ENCODE measurements at regions not wholly inside any gene's neighbourhood (a gene's known extent, or its start where the extent isn't known, plus 50 kb on each side); places are given as distances from the start of the nearest gene placed in this dataset.

DNA sequence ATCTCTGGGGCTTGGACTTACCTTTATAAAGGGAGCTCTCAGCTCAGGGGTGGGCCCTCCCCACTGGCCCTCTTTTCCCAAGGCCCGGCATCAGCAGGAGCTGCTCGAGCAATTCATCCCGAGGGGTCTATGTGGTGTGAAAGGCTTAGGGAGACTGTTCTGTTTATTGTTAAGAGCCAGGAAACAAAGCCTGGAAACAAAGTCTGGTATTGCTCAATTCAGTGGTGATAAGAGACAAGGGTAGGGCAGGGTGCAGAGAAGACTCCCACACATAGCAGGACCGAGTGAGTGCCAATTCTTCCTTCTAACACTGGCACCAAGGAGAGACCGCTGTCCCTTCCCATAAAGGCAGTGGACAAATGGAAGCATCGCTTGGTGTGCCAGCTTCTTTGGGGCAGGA, 750.7 kb downstream of the KCNJ18 start:
- ChIA-PET POLR2A (no interaction called here), CTCF (no interaction called here)
- ATAC-seq (no peak), DNase-seq (no peak)
- TF ChIP-seq CTCF (IDR thresholded peaks at IDR 0.05) = no peak
- no peaks in the 10 kb centered on the region for H3K27me3 Mint-ChIP-seq
- H3K4me3 Mint-ChIP-seq = no peak overlapping the region
- no peak overlapping the region for H3K27ac Mint-ChIP-seq
- intact Hi-C loops (cut with micrococcal nuclease) = no loop called here
- no peaks in the 10 kb centered on the region for H3K36me3 Mint-ChIP-seq (ENCODE audit: low read depth)
- H3K9me3 Mint-ChIP-seq = peaks cover 3% of the 10 kb centered on the region
- no peaks in the 10 kb centered on the region for H3K4me1 Mint-ChIP-seq (ENCODE audit: low read depth)

- no peaks in the 10 kb centered on the region for H3K36me3 Mint-ChIP-seq (ENCODE audit: low read depth)
- H3K27me3 Mint-ChIP-seq = no peaks in the 10 kb centered on the region
- no peaks in the 10 kb centered on the region for H3K4me1 Mint-ChIP-seq (ENCODE audit: low read depth)
- TF ChIP-seq CTCF (IDR thresholded peaks at IDR 0.05) = no peak
- POLR2A ChIA-PET = no interaction called here
- DNase-seq = no peak
- H3K9me3 Mint-ChIP-seq = peaks cover 11% of the 10 kb centered on the region
- no peak overlapping the region for H3K4me3 Mint-ChIP-seq
- intact Hi-C loops (cut with micrococcal nuclease) = no loop called here
- CTCF ChIA-PET = no interaction called here
- ATAC-seq = no peak
- no peak overlapping the region for H3K27ac Mint-ChIP-seq
These were observed 760.9 kb downstream of the KCNJ18 start for GRCh38 chr17:22453181-22453580.

DNA sequence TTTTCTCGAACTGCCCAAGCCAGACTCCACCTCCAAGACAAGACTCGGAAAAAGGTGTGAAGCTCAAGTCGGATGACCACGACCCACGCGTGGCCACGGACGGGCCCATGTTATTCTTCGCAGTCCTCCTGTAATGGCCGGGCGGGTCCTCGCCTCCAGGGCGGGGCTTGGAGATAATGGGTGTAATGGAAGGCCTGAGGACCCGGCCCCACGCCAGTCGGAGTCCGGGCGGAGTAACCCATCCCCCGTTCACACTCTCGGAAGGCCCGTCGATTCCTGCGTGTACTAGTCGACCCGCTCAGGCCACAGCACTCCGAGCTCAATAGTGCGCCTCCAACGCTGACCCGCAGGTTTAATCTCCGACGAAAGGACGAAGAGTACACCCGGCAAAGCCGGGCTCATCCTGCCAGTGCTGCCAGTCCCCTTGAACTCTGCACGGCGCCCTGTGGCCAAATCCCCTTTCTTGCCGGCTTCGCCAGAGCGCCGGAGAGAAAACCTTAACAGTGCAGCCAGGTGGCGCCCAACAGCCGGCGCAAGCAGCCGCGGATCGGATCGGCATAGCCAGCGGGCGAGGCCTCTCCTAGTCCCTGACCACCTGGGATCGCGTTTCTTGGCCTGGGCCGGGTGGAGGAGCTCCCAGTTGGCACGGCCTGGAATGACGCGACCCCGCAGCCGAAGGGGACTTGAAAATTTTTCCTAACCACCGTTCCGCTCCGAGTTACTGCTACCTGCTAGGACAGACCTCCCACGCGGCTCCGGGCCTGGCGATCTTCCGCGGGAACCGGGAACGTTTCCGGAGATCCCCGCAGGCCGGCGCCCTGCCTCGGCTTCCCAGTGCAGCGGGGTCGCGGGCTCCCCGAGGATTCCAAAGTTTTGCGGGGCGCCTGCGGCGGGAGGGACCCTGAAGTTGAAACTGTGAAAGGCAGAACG, 762.0 kb downstream of the KCNJ18 start:
- no peak for TF ChIP-seq CTCF (IDR thresholded peaks at IDR 0.05)
- intact Hi-C loops (cut with micrococcal nuclease) = no loop called here
- Mint-ChIP-seq H3K27ac (no peak overlapping the region), H3K4me1 (ENCODE audit: low read depth) (no peaks in the 10 kb centered on the region), H3K9me3 (peaks cover 11% of the 10 kb centered on the region), H3K4me3 (no peak overlapping the region), H3K27me3 (no peaks in the 10 kb centered on the region), H3K36me3 (ENCODE audit: low read depth) (no peaks in the 10 kb centered on the region)
- no peak for ATAC-seq
- ChIA-PET CTCF (no interaction called here), POLR2A (no interaction called here)
- DNase-seq = no peak

DNA sequence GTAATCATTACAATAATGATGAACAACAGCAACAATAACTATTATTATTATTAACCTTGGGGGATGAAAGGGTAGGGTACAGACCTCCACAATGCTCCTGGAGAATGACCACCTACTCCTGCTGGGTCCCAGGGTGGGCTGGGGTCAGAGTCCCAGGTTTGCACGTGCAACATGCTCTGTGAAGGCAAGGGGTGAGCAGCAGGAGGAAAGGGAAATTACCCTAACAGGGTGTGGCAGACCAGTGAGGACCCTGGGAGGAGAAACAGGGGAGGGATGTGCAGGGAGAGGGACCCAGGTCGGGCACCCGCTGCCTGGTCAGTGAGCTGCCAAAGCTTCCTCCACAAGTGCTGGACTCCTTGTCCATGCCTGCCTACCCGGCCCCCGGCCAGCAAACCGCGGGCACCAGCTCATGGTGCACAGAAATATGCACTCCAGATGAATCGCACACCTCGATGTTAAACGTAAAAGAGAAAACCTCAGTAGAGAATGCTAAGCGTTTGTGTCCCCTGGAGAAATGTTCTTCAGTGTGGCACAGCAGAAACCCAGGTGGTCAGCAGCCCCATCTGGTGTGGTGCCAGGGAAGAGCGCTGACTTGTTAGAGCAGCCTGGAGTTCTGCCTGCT, 767.1 kb downstream of the KCNJ18 start:
- H3K4me3 Mint-ChIP-seq = no peak overlapping the region
- H3K36me3 Mint-ChIP-seq (ENCODE audit: low read depth) = no peaks in the 10 kb centered on the region
- H3K4me1 Mint-ChIP-seq (ENCODE audit: low read depth) = no peaks in the 10 kb centered on the region
- ATAC-seq (no peak), DNase-seq (no peak)
- H3K9me3 Mint-ChIP-seq = peaks cover 11% of the 10 kb centered on the region
- no peaks in the 10 kb centered on the region for H3K27me3 Mint-ChIP-seq
- ChIA-PET CTCF (no interaction called here), POLR2A (no interaction called here)
- intact Hi-C loops (cut with micrococcal nuclease) = no loop called here
- no peak overlapping the region for H3K27ac Mint-ChIP-seq
- TF ChIP-seq CTCF (IDR thresholded peaks at IDR 0.05) = no peak

DNA sequence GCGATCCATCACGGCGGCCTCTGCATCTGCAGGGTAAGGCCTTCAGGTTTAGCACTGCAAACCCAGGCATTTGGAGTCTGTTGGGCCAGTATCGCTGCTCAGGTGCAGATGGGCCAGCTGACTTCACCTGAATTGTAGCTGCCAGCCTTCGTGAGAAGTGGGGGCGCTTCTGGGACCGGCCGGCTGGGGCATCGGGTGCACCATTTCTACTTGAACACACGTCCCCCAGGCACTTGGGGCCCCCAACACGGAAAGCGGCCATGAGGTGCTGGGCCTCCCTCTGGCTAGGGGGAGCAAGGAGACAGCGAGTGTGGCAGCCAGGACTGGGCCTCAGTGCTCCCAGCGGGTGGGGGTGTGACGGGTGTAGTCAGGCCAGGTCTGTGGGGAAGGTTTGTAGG, 767.6 kb downstream of the KCNJ18 start:
- no peak overlapping the region for H3K27ac Mint-ChIP-seq
- H3K9me3 Mint-ChIP-seq = peaks cover 11% of the 10 kb centered on the region
- H3K27me3 Mint-ChIP-seq = no peaks in the 10 kb centered on the region
- no peak overlapping the region for H3K4me3 Mint-ChIP-seq
- no peak for TF ChIP-seq CTCF (IDR thresholded peaks at IDR 0.05)
- no peaks in the 10 kb centered on the region for H3K36me3 Mint-ChIP-seq (ENCODE audit: low read depth)
- ATAC-seq (no peak), DNase-seq (no peak)
- POLR2A ChIA-PET = no interaction called here
- H3K4me1 Mint-ChIP-seq (ENCODE audit: low read depth) = no peaks in the 10 kb centered on the region
- CTCF ChIA-PET = no interaction called here
- intact Hi-C loops (cut with micrococcal nuclease) = no loop called here

All from activated CD8-positive, alpha-beta T cell treated with anti-CD3 and anti-CD28 coated beads for 36 hours (primary cell).